Esophagus squamous epithelium (tissue), 4 donors: ENCODE measurements at regions not wholly inside any gene's neighbourhood (a gene's known extent, or its start where the extent isn't known, plus 50 kb on each side); places are given as distances from the start of the nearest gene placed in this dataset.

Experiments
- CTCF ChIP-seq, 6 experiments: fragments of 450-650 bp in 4 of 6; fragments of 200-600 bp in 2 of 6; sonication (generic) in 2 of 6; IDR thresholded peaks; one replicate each; pipeline ENCODE4 v1.5.1; 2016 to 2019; ENCODE audit warnings: antibody characterized with exemption in 6 of 6, mild to moderate bottlenecking in 4 of 6, moderate library complexity in 4 of 6
- POLR2A ChIP-seq, 4 donors: fragments of 450-650 bp; IDR thresholded peaks; one replicate each; pipeline ENCODE4 v1.6.1; 2017; ENCODE audit warnings: antibody characterized with exemption in 4 of 4, mild to moderate bottlenecking in 4 of 4, moderate library complexity in 3 of 4

DNA sequence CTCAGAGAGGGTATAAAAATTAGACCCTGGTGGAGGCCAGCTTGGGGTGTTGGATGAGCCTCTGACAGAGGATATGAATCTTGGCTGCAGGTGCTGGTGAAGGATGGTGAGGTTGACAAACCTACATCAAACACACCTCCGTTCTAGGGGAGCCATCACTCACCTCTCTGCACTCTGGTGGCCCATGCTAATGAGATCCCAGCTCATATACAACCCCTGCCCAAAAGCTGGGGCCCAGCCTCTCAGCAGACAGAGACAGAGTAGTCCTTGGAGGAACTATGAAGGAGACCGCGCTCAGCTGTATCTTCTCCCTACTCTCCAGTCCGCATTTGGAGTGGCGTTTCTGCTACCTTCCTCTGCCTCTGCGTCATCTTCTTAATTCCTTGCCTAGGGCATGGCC lies 83.1 kb upstream of the SORCS3 start:
- TF ChIP-seq CTCF (IDR thresholded peaks at IDR 0.05) (no peak), POLR2A (IDR thresholded peaks at IDR 0.05) (no peak)
